ENCODE measurements at regions not wholly inside any gene's neighbourhood (a gene's known extent, or its start where the extent isn't known, plus 50 kb on each side); places are given as distances from the start of the nearest gene placed in this dataset.
"Not testable (repeated sequence)": the region's sequence is repeated elsewhere in the genome, so short reads cannot be mapped to it uniquely, and the experiment has no call there.

DNA sequence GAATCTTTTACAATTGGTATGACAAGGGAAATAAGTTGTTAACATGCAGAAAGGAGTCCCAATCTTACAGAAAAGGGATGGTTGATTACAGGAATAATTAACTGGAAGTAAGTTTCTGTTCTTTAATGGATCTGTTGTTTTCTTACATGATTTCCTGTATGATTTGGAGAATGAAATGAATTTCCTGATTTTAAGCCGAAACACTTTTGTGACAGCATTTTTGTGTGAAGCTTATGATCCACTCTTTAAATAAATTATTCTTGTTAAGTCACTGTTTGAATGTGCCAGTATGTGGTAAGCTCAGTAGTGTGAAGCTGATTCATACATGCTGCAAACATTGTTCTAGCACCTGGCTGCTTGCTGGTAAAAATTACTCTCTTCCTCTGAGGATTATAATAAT is 516.2 kb downstream of the DCDC2C start:
- Histone ChIP-seq H3K27ac (ENCODE audit: low read depth, low read length) (no peak overlapping the region), H3K27me3 (ENCODE audit: control insufficient read depth, low read length) (no peaks in the 10 kb centered on the region), H3K9me3 (ENCODE audit: control insufficient read depth, insufficient read depth, low read length) (no peaks in the 10 kb centered on the region), H3F3A (ENCODE audit: control insufficient read depth, insufficient read depth) (no peaks in the 10 kb centered on the region), H3K79me2 (ENCODE audit: control insufficient read depth, low read length) (no peaks in the 10 kb centered on the region), H3K4me2 (ENCODE audit: low read length) (no peak overlapping the region), H4K20me1 (ENCODE audit: control insufficient read depth, insufficient read depth, low read depth, low read length) (no peaks in the 10 kb centered on the region), H3K4me1 (ENCODE audit: control insufficient read depth, low read length) (no peaks in the 10 kb centered on the region), H3K9me2 (replicated peaks; ENCODE audit: control insufficient read depth, low read length) (no peaks in the 10 kb centered on the region), H3K36me3 (ENCODE audit: control insufficient read depth, low read length) (no peaks in the 10 kb centered on the region), H3K4me3 (ENCODE audit: low read length) (no peak overlapping the region)
- no peak for TF ChIP-seq EZH2phosphoT487 (IDR thresholded peaks at IDR 0.05; ENCODE audit: borderline replicate concordance, low read length)
- TF ChIP-seq, protein P1, sequence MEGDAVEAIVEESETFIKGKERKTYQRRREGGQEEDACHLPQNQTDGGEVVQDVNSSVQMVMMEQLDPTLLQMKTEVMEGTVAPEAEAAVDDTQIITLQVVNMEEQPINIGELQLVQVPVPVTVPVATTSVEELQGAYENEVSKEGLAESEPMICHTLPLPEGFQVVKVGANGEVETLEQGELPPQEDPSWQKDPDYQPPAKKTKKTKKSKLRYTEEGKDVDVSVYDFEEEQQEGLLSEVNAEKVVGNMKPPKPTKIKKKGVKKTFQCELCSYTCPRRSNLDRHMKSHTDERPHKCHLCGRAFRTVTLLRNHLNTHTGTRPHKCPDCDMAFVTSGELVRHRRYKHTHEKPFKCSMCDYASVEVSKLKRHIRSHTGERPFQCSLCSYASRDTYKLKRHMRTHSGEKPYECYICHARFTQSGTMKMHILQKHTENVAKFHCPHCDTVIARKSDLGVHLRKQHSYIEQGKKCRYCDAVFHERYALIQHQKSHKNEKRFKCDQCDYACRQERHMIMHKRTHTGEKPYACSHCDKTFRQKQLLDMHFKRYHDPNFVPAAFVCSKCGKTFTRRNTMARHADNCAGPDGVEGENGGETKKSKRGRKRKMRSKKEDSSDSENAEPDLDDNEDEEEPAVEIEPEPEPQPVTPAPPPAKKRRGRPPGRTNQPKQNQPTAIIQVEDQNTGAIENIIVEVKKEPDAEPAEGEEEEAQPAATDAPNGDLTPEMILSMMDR (IDR thresholded peaks at IDR 0.05; ENCODE audit: low read depth, low read length, poor library complexity, severe bottlenecking): no peak

DNA sequence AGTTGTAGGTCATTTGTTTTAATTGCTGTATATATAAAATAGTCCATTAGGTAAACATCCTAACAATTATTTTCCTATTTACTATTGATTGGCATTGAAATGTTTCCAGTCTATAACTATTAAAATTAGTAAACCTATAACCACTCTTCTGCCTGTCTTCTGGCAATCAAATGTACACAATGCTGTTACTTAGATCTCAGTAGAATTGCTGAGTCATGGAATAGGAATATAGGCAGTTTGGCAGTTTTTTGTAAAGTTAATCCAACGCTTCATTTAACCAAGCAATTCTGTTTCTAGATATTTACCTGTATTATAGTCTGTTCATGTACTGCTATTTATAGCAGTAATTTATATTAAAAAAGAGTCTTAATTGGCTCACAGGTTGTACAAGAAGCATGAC is 518.1 kb downstream of the DCDC2C start:
- Histone ChIP-seq H3K27me3 (ENCODE audit: control insufficient read depth, low read length) (no peaks in the 10 kb centered on the region), H3F3A (ENCODE audit: control insufficient read depth, insufficient read depth) (no peaks in the 10 kb centered on the region), H3K4me1 (ENCODE audit: control insufficient read depth, low read length) (no peaks in the 10 kb centered on the region), H3K4me2 (ENCODE audit: low read length) (no peak overlapping the region), H3K27ac (ENCODE audit: low read depth, low read length) (no peak overlapping the region), H3K4me3 (ENCODE audit: low read length) (no peak overlapping the region), H3K79me2 (ENCODE audit: control insufficient read depth, low read length) (no peaks in the 10 kb centered on the region), H3K36me3 (ENCODE audit: control insufficient read depth, low read length) (no peaks in the 10 kb centered on the region), H3K9me2 (replicated peaks; ENCODE audit: control insufficient read depth, low read length) (no peaks in the 10 kb centered on the region), H3K9me3 (ENCODE audit: control insufficient read depth, insufficient read depth, low read length) (no peaks in the 10 kb centered on the region), H4K20me1 (ENCODE audit: control insufficient read depth, insufficient read depth, low read depth, low read length) (no peaks in the 10 kb centered on the region)
- no peak for TF ChIP-seq EZH2phosphoT487 (IDR thresholded peaks at IDR 0.05; ENCODE audit: borderline replicate concordance, low read length)
- TF ChIP-seq, protein P1 (IDR thresholded peaks at IDR 0.05; ENCODE audit: low read depth, low read length, poor library complexity, severe bottlenecking): no peak

DNA sequence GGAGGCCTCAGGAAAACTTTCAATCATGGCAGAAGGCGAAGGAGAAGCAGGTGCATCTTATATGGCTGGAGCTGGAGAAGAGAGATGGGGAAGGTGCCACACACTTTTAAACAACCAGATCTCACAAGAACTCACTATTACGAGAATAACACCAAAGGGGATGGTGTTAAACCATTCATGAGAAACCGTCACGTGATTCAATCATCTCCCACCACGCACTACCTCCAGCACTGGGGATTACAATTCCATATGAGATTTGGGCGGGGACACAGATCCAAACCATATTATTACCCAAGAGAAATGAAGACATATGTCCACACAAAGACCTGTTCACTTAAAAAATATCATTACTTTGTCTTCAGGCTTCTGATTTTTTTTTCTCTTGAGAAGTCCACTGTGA is 518.5 kb downstream of the DCDC2C start:
- Histone ChIP-seq H3K27me3 (ENCODE audit: control insufficient read depth, low read length) (no peaks in the 10 kb centered on the region), H3K4me3 (ENCODE audit: low read length) (no peak overlapping the region), H3K36me3 (ENCODE audit: control insufficient read depth, low read length) (no peaks in the 10 kb centered on the region), H4K20me1 (ENCODE audit: control insufficient read depth, insufficient read depth, low read depth, low read length) (no peaks in the 10 kb centered on the region), H3K4me2 (ENCODE audit: low read length) (no peak overlapping the region), H3K27ac (ENCODE audit: low read depth, low read length) (no peak overlapping the region), H3K79me2 (ENCODE audit: control insufficient read depth, low read length) (no peaks in the 10 kb centered on the region), H3K9me3 (ENCODE audit: control insufficient read depth, insufficient read depth, low read length) (no peaks in the 10 kb centered on the region), H3F3A (ENCODE audit: control insufficient read depth, insufficient read depth) (no peaks in the 10 kb centered on the region), H3K9me2 (replicated peaks; ENCODE audit: control insufficient read depth, low read length) (no peaks in the 10 kb centered on the region), H3K4me1 (ENCODE audit: control insufficient read depth, low read length) (no peaks in the 10 kb centered on the region)
- TF ChIP-seq, protein P1 (IDR thresholded peaks at IDR 0.05; ENCODE audit: low read depth, low read length, poor library complexity, severe bottlenecking): no peak
- no peak for TF ChIP-seq EZH2phosphoT487 (IDR thresholded peaks at IDR 0.05; ENCODE audit: borderline replicate concordance, low read length)

DNA sequence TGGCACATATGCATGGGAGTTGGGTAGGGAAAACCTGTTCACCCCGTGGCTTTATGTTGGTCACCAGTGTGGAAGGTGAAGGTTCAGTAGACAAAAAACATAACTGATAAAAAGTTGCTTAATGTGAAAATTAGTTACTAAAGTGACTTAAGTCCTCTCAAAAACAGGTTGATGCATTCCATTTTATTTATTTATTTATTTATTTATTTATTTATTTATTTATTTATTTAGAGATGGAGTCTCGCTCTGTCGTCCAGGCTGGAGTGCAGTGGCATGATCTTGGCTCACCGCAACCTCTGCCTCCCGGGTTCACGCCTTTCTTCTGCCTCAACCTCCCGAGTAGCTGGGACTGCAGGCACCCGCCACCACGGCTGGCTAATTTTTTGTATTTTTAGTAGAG is 541.0 kb downstream of the DCDC2C start:
- not testable (repeated sequence) for H4K20me1 ChIP-seq (ENCODE audit: control insufficient read depth, insufficient read depth, low read depth, low read length); H3K27ac ChIP-seq (ENCODE audit: low read depth, low read length); H3K79me2 ChIP-seq (ENCODE audit: control insufficient read depth, low read length); H3K4me2 ChIP-seq (ENCODE audit: low read length); H3K4me3 ChIP-seq (ENCODE audit: low read length); H3K9me3 ChIP-seq (ENCODE audit: control insufficient read depth, insufficient read depth, low read length); H3K36me3 ChIP-seq (ENCODE audit: control insufficient read depth, low read length); H3K9me2 ChIP-seq (replicated peaks; ENCODE audit: control insufficient read depth, low read length); H3K4me1 ChIP-seq (ENCODE audit: control insufficient read depth, low read length); H3K27me3 ChIP-seq (ENCODE audit: control insufficient read depth, low read length); H3F3A ChIP-seq (ENCODE audit: control insufficient read depth, insufficient read depth)
